Right lobe of liver (tissue), 4 donors: ENCODE measurements at regions not wholly inside any gene's neighbourhood (a gene's known extent, or its start where the extent isn't known, plus 50 kb on each side); places are given as distances from the start of the nearest gene placed in this dataset.

Source experiments
- POLR2A ChIP-seq: fragments of 450-650 bp; IDR thresholded peaks from one replicate; pipeline ENCODE4 v1.6.1; 2017; ENCODE audit warnings: antibody characterized with exemption, mild to moderate bottlenecking
- TF ChIP-seq, protein P1 (sequence below), 4 donors: fragments of 200-600 bp in 3 of 4; fragments of 450-650 bp in 1 of 4; IDR thresholded peaks; one replicate each; pipeline versions ENCODE4 v1.5.1 to v1.8.0; 2016 to 2022; ENCODE audit warnings: antibody characterized with exemption in 4 of 4, mild to moderate bottlenecking in 2 of 4
- donor health status: DM: no; HTN: no; CAD: no.
- donor health status: DM: no; HTN: no; CAD: no.
- donor health status: DM: no; HTN: yes; CAD: no.

DNA sequence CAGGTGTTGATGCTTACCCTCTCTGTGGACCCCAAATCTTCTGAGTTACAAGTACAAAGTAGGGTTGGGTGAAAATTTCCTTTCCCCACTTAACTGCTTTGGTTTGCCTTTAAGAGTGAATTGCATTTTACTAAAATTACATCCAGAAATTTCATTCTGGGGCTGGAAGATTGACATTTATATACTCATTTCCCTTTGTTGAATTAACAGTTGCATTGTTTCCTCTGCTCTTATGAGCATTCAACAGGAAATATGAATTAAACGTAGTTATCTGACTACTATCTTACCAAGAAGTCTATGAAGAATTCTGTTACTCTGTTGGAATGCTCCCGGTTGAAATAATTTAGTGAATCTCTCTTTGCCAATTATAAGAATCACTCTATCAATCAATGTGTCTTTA lies 1231.1 kb upstream of the NXPH2 start:
- TF ChIP-seq, protein P1, sequence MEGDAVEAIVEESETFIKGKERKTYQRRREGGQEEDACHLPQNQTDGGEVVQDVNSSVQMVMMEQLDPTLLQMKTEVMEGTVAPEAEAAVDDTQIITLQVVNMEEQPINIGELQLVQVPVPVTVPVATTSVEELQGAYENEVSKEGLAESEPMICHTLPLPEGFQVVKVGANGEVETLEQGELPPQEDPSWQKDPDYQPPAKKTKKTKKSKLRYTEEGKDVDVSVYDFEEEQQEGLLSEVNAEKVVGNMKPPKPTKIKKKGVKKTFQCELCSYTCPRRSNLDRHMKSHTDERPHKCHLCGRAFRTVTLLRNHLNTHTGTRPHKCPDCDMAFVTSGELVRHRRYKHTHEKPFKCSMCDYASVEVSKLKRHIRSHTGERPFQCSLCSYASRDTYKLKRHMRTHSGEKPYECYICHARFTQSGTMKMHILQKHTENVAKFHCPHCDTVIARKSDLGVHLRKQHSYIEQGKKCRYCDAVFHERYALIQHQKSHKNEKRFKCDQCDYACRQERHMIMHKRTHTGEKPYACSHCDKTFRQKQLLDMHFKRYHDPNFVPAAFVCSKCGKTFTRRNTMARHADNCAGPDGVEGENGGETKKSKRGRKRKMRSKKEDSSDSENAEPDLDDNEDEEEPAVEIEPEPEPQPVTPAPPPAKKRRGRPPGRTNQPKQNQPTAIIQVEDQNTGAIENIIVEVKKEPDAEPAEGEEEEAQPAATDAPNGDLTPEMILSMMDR (IDR thresholded peaks at IDR 0.05): no peak
- TF ChIP-seq POLR2A: no peak
